ENCODE measurements at regions not wholly inside any gene's neighbourhood (a gene's known extent, or its start where the extent isn't known, plus 50 kb on each side); places are given as distances from the start of the nearest gene placed in this dataset.

GRCh38 chr3:6532101-6532500 lies 328.8 kb upstream of the GRM7 start:
- ATAC-seq (no peak), DNase-seq (no peak)
- TF ChIP-seq CTCF (IDR thresholded peaks at IDR 0.05) = no peak
- Histone ChIP-seq H3K36me3 (no peaks in the 10 kb centered on the region), H3K27ac (no peak overlapping the region), H3K9me3 (peaks cover 0 to 18% (median 0%) of the 10 kb centered on the region in 11 donors), H3K4me3 (no peak overlapping the region), H3K4me1 (no peaks in the 10 kb centered on the region), H3K27me3 (no peaks in the 10 kb centered on the region)
- WGBS, 2 donors = 70 to 79% methylated on average over 3 of the region's 3 CpGs
- intact Hi-C loops (cut with DNase I) = no loop called here

GRCh38 chr3:6540981-6541380 lies 319.9 kb upstream of the GRM7 start:
- intact Hi-C loops (cut with DNase I) = no loop called here
- 70 to 76% methylated on average over 6 of the region's 6 CpGs for WGBS, 2 donors

GRCh38 chr3:6542795-6543194 lies 318.1 kb upstream of the GRM7 start:
- WGBS, 2 donors = 88 to 98% methylated on average over 3 of the region's 3 CpGs
- Histone ChIP-seq H3K27me3 (no peaks in the 10 kb centered on the region), H3K36me3 (no peaks in the 10 kb centered on the region), H3K9me3 (peaks cover 0 to 45% (median 0%) of the 10 kb centered on the region in 11 donors), H3K27ac (no peak overlapping the region), H3K4me3 (no peak overlapping the region), H3K4me1 (no peaks in the 10 kb centered on the region)
- no peak for TF ChIP-seq CTCF (IDR thresholded peaks at IDR 0.05)
- DNase-seq (no peak), ATAC-seq (no peak)
- intact Hi-C loops (cut with DNase I) = no loop called here

More at GRCh38 chr3:6540981-6541380, 319.9 kb upstream of the GRM7 start:
- ATAC-seq = no peak
- no peak for TF ChIP-seq CTCF (IDR thresholded peaks at IDR 0.05)
- no peak overlapping the region for H3K4me3 ChIP-seq
- no peaks in the 10 kb centered on the region for H3K27me3 ChIP-seq
- peaks cover 0 to 58% (median 0%) of the 10 kb centered on the region in 11 donors for H3K9me3 ChIP-seq
- H3K27ac ChIP-seq = no peak overlapping the region
- no peaks in the 10 kb centered on the region for H3K36me3 ChIP-seq
- no peaks in the 10 kb centered on the region for H3K4me1 ChIP-seq
- no peak for DNase-seq

- intact Hi-C loops (cut with DNase I) = no loop called here
- DNase-seq (no peak), ATAC-seq (no peak)
- Histone ChIP-seq H3K27ac (no peak overlapping the region), H3K4me1 (no peaks in the 10 kb centered on the region), H3K27me3 (no peaks in the 10 kb centered on the region), H3K36me3 (no peaks in the 10 kb centered on the region), H3K4me3 (no peak overlapping the region), H3K9me3 (peaks cover 0 to 42% (median 8%) of the 10 kb centered on the region in 11 donors)
- WGBS, 2 donors = 79 to 84% methylated on average over 4 of the region's 4 CpGs
- no peak for TF ChIP-seq CTCF (IDR thresholded peaks at IDR 0.05)
These were observed 311.6 kb upstream of the GRM7 start for GRCh38 chr3:6549296-6549695.

Measured in heart right ventricle (tissue), 16 donors.